ENCODE measurements at regions not wholly inside any gene's neighbourhood (a gene's known extent, or its start where the extent isn't known, plus 50 kb on each side); places are given as distances from the start of the nearest gene placed in this dataset.

- Histone ChIP-seq H3K4me3 (ENCODE audit: insufficient read depth, low read length, poor library complexity, severe bottlenecking) (no peak overlapping the region), H3K27ac (ENCODE audit: low read depth, low read length) (no peak overlapping the region), H3K79me2 (ENCODE audit: insufficient read depth, low read length) (no peaks in the 10 kb centered on the region), H3K4me2 (ENCODE audit: low read depth, low read length, poor library complexity, severe bottlenecking) (no peak overlapping the region), H3F3A (ENCODE audit: insufficient read depth) (no peaks in the 10 kb centered on the region), H3K27me3 (ENCODE audit: low read length) (no peaks in the 10 kb centered on the region), H2AFZ (ENCODE audit: low read depth, low read length, severe bottlenecking) (no peak overlapping the region), H3K9me3 (ENCODE audit: insufficient read depth, low read length) (no peaks in the 10 kb centered on the region), H4K20me1 (ENCODE audit: low read depth, low read length) (no peaks in the 10 kb centered on the region), H3K9ac (ENCODE audit: low read length) (no peak overlapping the region), H3K36me3 (ENCODE audit: low read length) (no peaks in the 10 kb centered on the region), H3K9me2 (replicated peaks; ENCODE audit: insufficient read depth, low read length) (no peaks in the 10 kb centered on the region)
- TF ChIP-seq CTCF (IDR thresholded peaks at IDR 0.05; ENCODE audit: insufficient read depth, low read length, poor library complexity, severe bottlenecking) (no peak), EZH2phosphoT487 (conservative IDR thresholded peaks at IDR 0.05; ENCODE audit: low read length) (no peak)
Observed at GRCh38 chr20:51132279-51132678, 109.4 kb upstream of the KCNG1 start.

DNA sequence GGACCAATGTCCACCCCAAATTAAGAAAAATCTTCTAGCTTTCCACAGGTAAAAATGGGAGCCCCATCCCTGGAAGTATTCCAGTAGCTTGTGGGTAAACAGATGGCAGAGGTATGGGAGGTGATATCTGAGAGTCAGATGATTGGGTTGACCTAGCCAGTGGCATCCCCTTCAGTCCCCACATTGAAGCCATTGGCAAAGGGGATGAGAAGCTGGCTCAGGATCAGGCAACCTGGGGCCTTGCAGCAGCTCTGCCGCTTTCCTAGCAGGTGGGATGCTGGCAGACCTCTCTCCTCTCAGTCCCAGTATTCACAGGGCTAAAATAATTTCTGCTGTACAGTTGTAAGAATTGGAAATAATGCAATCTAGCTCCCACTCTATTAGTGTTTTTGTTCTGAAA, 108.9 kb upstream of the KCNG1 start:
- Histone ChIP-seq H3K4me3 (ENCODE audit: insufficient read depth, low read length, poor library complexity, severe bottlenecking) (no peak overlapping the region), H3F3A (ENCODE audit: insufficient read depth) (no peaks in the 10 kb centered on the region), H3K27ac (ENCODE audit: low read depth, low read length) (no peak overlapping the region), H3K27me3 (ENCODE audit: low read length) (no peaks in the 10 kb centered on the region), H4K20me1 (ENCODE audit: low read depth, low read length) (no peaks in the 10 kb centered on the region), H2AFZ (ENCODE audit: low read depth, low read length, severe bottlenecking) (no peak overlapping the region), H3K79me2 (ENCODE audit: insufficient read depth, low read length) (no peaks in the 10 kb centered on the region), H3K4me2 (ENCODE audit: low read depth, low read length, poor library complexity, severe bottlenecking) (no peak overlapping the region), H3K9me3 (ENCODE audit: insufficient read depth, low read length) (no peaks in the 10 kb centered on the region), H3K36me3 (ENCODE audit: low read length) (no peaks in the 10 kb centered on the region), H3K9me2 (replicated peaks; ENCODE audit: insufficient read depth, low read length) (no peaks in the 10 kb centered on the region), H3K9ac (ENCODE audit: low read length) (no peak overlapping the region)
- TF ChIP-seq CTCF (IDR thresholded peaks at IDR 0.05; ENCODE audit: insufficient read depth, low read length, poor library complexity, severe bottlenecking) (no peak), EZH2phosphoT487 (conservative IDR thresholded peaks at IDR 0.05; ENCODE audit: low read length) (no peak)

DNA sequence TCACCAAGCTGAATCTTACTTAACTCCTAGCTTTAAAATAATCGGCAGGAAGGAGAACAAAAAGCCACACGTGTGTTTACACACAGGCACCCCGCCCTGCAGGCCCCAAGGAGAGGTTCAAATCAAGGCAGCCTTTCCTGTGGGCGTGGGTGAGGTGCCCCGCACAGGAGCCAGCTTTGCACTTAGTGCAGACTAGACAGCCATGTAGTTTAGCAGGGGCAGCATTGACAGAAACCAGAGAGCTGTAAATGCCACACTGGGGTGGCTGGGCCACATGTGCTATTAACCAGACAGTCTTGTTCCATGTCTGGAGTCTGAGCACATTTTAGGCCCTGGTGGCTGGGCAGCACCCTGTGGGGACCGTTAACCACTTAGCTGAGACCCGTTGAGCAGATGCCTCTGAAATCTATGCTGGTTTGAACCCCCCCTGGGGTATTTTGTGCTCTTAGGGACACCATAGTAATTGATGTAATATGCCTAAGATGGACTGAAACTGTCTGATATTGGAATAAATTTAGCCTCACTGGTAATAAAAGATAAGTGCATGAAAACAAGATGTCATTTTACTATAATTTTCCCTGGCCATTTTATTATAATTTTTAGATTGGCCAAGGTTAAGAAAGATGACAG, 106.4 kb upstream of the KCNG1 start:
- Histone ChIP-seq H2AFZ (ENCODE audit: low read depth, low read length, severe bottlenecking) (no peak overlapping the region), H3K4me3 (ENCODE audit: insufficient read depth, low read length, poor library complexity, severe bottlenecking) (no peak overlapping the region), H3K79me2 (ENCODE audit: insufficient read depth, low read length) (no peaks in the 10 kb centered on the region), H3K9ac (ENCODE audit: low read length) (no peak overlapping the region), H3K9me2 (replicated peaks; ENCODE audit: insufficient read depth, low read length) (no peaks in the 10 kb centered on the region), H3K9me3 (ENCODE audit: insufficient read depth, low read length) (no peaks in the 10 kb centered on the region), H3K27me3 (ENCODE audit: low read length) (no peaks in the 10 kb centered on the region), H3F3A (ENCODE audit: insufficient read depth) (no peaks in the 10 kb centered on the region), H3K4me2 (ENCODE audit: low read depth, low read length, poor library complexity, severe bottlenecking) (no peak overlapping the region), H3K27ac (ENCODE audit: low read depth, low read length) (no peak overlapping the region), H4K20me1 (ENCODE audit: low read depth, low read length) (no peaks in the 10 kb centered on the region), H3K36me3 (ENCODE audit: low read length) (no peaks in the 10 kb centered on the region)
- no peak for TF ChIP-seq CTCF (IDR thresholded peaks at IDR 0.05; ENCODE audit: insufficient read depth, low read length, poor library complexity, severe bottlenecking)
- TF ChIP-seq EZH2phosphoT487 (conservative IDR thresholded peaks at IDR 0.05; ENCODE audit: low read length), result no peak

All from SU-DHL-6 (cell line).